NCI-H748 (cell line): ENCODE measurements at regions not wholly inside any gene's neighbourhood (a gene's known extent, or its start where the extent isn't known, plus 50 kb on each side); places are given as distances from the start of the nearest gene placed in this dataset.
A peak's percentile ranks its signal among the peaks of the same experiment; 100 is the strongest.
"Not testable (repeated sequence)": the region's sequence is repeated elsewhere in the genome, so short reads cannot be mapped to it uniquely, and the experiment has no call there.

Experiments
- DNase-seq: peaks from one replicate; lab custom pipeline; 2025; ENCODE audit not compliant: unreplicated experiment; lab: John Stamatoyannopoulos, UW

DNA sequence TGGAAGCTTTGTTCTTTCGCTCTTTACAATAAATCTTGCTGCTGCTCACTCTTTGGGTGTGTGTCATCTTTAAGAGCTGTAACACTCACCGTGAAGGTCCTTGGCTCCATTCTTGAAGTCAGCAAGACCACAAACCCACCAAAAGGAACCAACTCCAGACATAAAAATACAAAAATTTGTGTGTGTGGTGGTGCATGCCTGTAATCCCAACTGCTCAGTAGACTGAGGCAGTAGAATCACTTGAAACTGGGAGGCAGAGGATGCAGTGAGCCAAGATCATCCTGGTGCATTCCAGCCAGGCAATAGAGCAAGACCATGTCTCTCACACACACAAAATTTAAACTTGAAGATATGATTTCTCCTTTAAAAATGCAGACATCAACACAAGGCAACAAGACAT lies 1431.7 kb upstream of the B3GALT2 start:
- DNase-seq, result no peak

- not testable (repeated sequence) for DNase-seq
Observed at GRCh38 chr1:194617272-194617671, 1430.9 kb upstream of the B3GALT2 start.

DNA sequence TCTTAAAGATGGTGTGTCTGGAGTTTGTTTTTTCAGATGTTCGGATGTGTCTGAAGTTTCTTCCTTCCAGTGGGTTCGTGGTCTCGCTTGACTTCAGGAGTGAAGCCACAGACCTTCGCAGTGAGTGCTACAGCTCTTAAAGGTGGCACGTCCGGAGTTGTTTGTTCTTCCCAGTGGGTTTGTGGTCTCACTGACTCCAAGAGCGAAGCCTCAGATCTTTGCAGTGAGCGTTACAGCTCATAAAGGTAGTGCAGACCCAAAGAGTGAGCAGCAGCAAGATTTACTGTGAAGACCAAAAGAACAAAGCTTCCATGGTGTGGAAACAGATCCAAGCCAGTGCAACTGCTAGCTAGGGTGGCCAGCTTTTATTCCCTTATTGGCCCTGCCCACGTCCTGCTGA lies 1430.4 kb upstream of the B3GALT2 start:
- no peak for DNase-seq

GRCh38 chr1:194602184-194602583 lies 1415.8 kb upstream of the B3GALT2 start:
- DNase-seq, result no peak

DNA sequence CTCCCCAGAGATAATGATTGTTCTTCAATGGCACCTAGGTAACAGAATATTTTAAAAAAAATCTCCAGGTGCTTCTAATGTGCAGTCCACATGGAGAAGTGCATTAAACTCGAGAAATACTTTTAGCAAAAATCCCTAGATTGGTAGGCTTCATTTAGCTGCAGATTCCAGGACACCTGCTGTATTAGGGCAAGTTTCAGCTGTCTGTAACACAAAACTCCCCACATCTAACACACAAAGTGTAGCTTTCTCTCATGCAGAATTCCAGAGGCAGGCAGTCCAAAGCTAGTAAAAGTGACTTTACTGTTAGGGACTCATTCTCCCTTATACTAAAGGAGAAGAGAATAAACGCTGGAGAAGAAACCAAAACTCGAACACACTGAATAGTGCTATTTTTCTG lies 1414.3 kb upstream of the B3GALT2 start:
- no peak for DNase-seq

- no peak for DNase-seq
Observed at GRCh38 chr1:194598098-194598497, 1411.7 kb upstream of the B3GALT2 start.

DNA sequence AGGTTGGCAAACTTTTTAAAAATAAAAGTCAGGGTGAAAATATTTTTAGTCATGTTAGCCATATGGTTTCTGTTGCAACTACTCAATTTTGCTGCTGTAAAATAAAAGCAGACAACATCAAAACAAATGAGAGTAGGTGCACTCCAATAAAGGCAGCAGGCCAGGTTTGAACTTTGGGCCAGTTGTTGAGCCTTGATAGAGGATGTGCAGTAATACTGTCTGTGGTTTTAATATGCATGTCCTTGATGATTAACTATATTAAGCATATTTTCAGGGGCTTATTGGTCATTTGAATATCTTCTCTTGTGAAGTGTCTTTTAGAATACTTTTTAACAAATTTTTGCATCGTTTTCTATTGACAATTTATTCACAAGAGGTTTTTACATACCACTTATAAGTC lies 1399.9 kb upstream of the B3GALT2 start:
- DNase-seq, result no peak

GRCh38 chr1:194584052-194584451 lies 1397.6 kb upstream of the B3GALT2 start:
- DNase-seq, result no peak

DNA sequence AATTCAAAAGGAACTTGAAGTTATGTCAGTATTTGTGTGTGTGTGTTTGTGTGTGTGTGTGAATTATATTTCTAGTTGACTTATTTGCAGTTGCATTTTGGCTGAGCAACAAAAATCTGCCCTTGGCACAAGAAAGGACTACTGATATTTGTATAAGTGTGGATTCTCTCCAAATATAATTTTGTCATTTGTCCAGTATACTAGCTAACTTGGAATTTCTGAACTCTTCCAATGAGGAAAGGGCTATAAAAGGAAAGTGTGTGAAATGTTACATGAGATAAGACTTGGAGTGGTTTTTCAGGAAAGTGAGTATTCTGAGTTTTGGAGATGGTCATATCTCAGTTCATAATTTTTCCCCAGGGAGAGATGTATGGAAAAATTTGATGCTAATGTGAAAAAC lies 1384.1 kb upstream of the B3GALT2 start:
- DNase-seq, result no peak

DNA sequence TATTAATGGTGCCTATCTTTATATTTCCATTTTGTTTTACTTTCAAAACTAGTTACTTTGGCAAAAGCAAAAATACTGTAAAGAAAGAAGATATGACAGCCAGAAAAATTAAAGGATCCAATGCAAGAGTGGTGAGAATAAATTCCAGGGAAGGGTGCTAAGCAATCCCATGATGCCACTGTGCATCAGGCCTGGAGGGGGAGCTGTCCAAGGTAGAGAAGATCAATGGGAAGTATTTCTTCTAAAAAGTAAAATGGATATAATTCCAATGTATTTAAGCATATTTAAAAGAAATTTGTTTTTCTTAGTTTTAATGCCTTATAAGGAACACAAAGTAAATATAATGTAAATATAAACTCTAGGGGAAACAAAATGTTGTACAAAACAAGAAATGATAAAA lies 1382.2 kb upstream of the B3GALT2 start:
- DNase-seq, result no peak

- no peak for DNase-seq
Observed at GRCh38 chr1:194548071-194548470, 1361.7 kb upstream of the B3GALT2 start.

- DNase-seq, result no peak
Observed at GRCh38 chr1:194544012-194544411, 1357.6 kb upstream of the B3GALT2 start.

GRCh38 chr1:194538453-194538852 lies 1352.0 kb upstream of the B3GALT2 start:
- no peak for DNase-seq

- peak; percentile 1 for DNase-seq
Observed at GRCh38 chr1:194537521-194537920, 1351.1 kb upstream of the B3GALT2 start.

DNA sequence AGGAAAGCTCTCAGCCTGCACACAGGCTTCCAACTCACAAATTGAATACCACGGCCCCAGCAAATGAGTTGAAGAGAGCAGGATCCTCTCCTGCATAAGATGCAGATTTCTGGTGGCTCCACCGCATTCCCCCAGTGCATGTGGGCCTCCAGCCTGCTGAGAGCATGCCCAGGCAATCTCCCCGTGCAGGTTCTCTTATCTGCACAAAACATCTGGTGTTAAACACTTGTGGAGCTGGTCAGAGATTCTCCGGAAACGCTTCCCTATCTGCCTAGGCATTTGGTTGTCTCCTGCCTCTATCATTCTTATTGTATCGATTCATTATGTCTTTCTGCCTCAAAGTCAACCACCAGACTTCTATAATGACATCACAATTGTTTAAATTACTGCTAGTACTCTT lies 1349.0 kb upstream of the B3GALT2 start:
- no peak for DNase-seq

DNA sequence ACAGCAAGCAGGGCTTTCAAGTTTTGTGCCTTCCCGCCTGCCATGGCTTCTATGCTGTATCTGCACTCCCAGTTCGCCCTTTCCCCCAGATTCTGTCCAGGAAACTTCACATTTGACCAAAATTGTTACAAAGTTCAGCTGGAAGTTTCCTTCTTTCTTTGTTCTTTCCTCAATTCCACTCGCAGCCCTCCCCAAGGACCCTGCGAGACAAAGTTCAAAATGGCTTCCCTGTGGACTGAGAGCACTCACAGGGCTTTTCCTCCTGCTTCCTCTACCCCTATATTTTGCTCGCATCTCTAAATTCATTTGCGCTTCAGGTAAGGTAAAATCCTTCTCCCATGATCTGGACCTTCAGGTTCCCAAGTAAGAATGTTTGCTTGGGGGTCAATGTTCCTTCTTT lies 1348.4 kb upstream of the B3GALT2 start:
- no peak for DNase-seq

- no peak for DNase-seq
Observed at GRCh38 chr1:194533641-194534040, 1347.2 kb upstream of the B3GALT2 start.

DNA sequence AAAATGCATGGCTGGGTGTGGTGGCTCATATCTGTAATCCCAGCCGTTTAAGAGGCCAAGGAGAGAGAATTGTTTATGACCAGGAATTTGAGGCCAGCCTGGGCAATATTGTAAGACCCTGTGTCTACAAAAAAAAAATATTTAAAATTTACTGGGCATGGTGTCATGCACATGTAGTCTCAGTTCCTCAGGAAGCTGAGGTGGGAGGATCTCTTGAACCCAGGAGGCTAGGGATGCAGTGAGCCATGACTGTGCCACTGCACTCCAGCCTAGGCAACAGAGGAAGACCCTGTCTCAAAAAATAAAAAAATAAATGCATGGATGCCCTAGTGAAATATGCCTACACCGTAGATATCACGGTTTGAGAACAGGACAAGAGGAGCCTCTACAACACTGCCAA lies 1331.2 kb upstream of the B3GALT2 start:
- DNase-seq, result no peak

DNA sequence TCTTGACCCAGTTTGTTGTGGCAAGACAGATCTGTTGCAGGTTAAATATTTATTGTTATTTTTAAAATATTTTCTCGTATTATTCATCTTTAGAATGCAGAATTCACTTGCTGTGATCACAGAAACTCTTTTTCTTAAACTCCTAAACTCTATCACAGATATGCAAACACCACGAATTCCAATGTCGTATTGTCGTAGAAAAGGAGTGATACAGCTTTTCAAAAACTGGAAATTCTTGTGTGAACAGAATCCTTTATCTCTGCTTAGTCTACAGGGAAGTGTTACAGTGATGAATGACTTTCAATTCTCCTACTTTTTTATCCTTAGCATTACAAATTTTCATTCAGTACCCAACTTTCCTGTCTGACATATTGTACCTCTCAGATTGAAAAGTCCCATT lies 1329.5 kb upstream of the B3GALT2 start:
- DNase-seq, result no peak

DNA sequence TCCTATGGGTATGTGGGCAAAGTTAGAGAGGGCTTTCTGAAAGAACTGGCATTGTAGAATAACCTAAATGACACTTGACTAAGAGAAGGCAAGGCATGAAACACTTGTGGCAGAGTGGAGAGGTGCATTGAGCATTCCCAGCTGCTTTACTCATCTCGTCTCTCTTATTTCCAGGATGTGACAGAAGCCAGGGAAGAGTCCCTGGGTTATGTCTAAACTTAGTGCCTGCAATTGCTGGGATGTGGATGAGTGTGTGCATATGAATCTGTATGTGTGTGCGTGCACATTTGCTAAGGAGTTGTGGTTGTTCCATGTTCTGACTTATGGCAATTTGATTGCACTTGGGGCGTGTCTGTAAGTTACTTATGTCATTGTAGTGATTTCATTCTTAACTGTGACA lies 1326.5 kb upstream of the B3GALT2 start:
- no peak for DNase-seq

DNA sequence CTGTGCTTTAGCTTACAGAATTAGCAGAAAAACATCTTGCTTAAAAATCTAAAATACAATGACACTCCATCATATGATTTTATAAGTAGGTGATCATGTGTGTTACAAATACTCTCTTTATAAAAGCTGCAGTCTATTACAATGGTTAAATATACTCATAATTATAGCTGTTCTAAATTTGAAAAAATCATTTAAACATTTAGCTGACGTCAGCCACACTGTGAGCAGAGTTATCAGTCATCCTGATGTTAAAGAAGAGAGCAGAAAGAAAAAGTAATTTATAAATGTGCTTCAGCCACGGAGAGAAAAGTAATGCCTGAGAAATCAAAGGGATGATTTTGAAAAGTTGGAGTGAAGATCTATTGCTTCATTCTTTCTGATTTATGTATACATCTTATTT lies 1325.9 kb upstream of the B3GALT2 start:
- no peak for DNase-seq

- no peak for DNase-seq
Observed at GRCh38 chr1:194503209-194503608, 1316.8 kb upstream of the B3GALT2 start.

DNA sequence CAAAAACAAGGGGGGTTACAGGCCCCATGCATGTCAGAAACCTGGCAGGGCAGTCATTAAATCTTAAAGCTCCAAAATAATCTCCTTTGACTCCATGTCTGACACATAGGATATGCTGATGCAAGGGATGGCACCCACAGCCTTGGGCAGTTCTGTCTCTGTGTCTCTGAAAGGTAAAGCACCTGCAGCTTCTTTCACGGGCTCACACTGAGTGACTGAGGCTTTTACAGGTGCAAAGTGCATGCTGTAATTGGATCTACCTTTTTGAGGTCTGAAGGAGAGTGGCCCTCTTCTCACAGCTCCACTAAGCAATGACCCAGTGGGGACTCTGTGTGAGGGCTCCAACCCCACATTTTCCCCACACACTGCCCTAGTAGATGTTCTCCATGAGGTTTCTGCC lies 1309.0 kb upstream of the B3GALT2 start:
- no peak for DNase-seq

GRCh38 chr1:194487172-194487571 lies 1300.8 kb upstream of the B3GALT2 start:
- no peak for DNase-seq
